Pulmonary artery endothelial cell (primary cell): ENCODE measurements at regions not wholly inside any gene's neighbourhood (a gene's known extent, or its start where the extent isn't known, plus 50 kb on each side); places are given as distances from the start of the nearest gene placed in this dataset.
A peak's percentile ranks its signal among the peaks of the same experiment; 100 is the strongest.

ENCODE experiments used
- DNase-seq: peaks from one replicate; pipeline ENCODE4 v3.0.0-alpha.2; 2011; ENCODE audit warnings: low read depth, low spot score

GRCh38 chr16:66315210-66315825, 51.2 kb upstream of the CDH5 start:
- DNase-seq: peak; percentile 19

- DNase-seq: no peak
Observed at GRCh38 chr16:66311306-66311705, 55.2 kb upstream of the CDH5 start.

GRCh38 chr16:66309215-66309807, 57.2 kb upstream of the CDH5 start:
- DNase-seq: no peak

- no peak for DNase-seq
Observed at GRCh38 chr16:66308096-66308495, 58.4 kb upstream of the CDH5 start.

- no peak for DNase-seq
Observed at GRCh38 chr16:66306366-66307150, 59.9 kb upstream of the CDH5 start.

- no peak for DNase-seq
Observed at GRCh38 chr16:66304961-66305360, 61.5 kb upstream of the CDH5 start.

- DNase-seq: no peak
Observed at GRCh38 chr16:66304151-66304550, 62.3 kb upstream of the CDH5 start.

GRCh38 chr16:66300501-66300900, 66.0 kb upstream of the CDH5 start:
- no peak for DNase-seq

GRCh38 chr16:66300037-66300436, 66.5 kb upstream of the CDH5 start:
- no peak for DNase-seq

GRCh38 chr16:66299349-66299748, 67.1 kb upstream of the CDH5 start:
- no peak for DNase-seq

- no peak for DNase-seq
Observed at GRCh38 chr16:66298571-66299120, 67.8 kb upstream of the CDH5 start.

GRCh38 chr16:66298006-66298405, 68.5 kb upstream of the CDH5 start:
- DNase-seq: no peak

- no peak for DNase-seq
Observed at GRCh38 chr16:66296591-66296990, 69.9 kb upstream of the CDH5 start.

- no peak for DNase-seq
Observed at GRCh38 chr16:66295761-66296546, 70.5 kb upstream of the CDH5 start.

- no peak for DNase-seq
Observed at GRCh38 chr16:66295213-66295612, 71.3 kb upstream of the CDH5 start.

GRCh38 chr16:66294507-66294906, 72.0 kb upstream of the CDH5 start:
- DNase-seq: no peak

- no peak for DNase-seq
Observed at GRCh38 chr16:66293932-66294331, 72.6 kb upstream of the CDH5 start.

GRCh38 chr16:66293207-66293735, 73.2 kb upstream of the CDH5 start:
- DNase-seq: no peak

GRCh38 chr16:66292241-66292935, 74.1 kb upstream of the CDH5 start:
- no peak for DNase-seq

- DNase-seq: no peak
Observed at GRCh38 chr16:66291833-66292232, 74.7 kb upstream of the CDH5 start.

- DNase-seq: no peak
Observed at GRCh38 chr16:66290431-66290830, 76.1 kb upstream of the CDH5 start.
